Tibial artery (tissue), 4 donors: ENCODE measurements at regions not wholly inside any gene's neighbourhood (a gene's known extent, or its start where the extent isn't known, plus 50 kb on each side); places are given as distances from the start of the nearest gene placed in this dataset.

Source experiments
- DNase-seq, 2 donors: peaks; one replicate each; pipeline ENCODE4 v3.0.0-alpha.2; 2019
- H3K27ac ChIP-seq, 2 donors: fragments of 200-600 bp; sonication (generic) in 1 of 2; 1 replicate in 1 of 2; 2 replicates in 1 of 2; pipeline ENCODE4 v1.5.1; 2018 to 2019; ENCODE audit warnings: mild to moderate bottlenecking in 1 of 2
- H3K27me3 ChIP-seq, 2 donors: fragments of 200-600 bp; sonication (generic) in 1 of 2; one replicate each; pipeline versions ENCODE4 v1.5.1 to v1.6.0; 2016 to 2019
- H3K36me3 ChIP-seq, 3 donors: fragments of 200-600 bp; sonication (generic) in 2 of 3; one replicate each; pipeline ENCODE4 v1.5.1; 2016 to 2019; ENCODE audit warnings: mild to moderate bottlenecking in 2 of 3
- H3K4me1 ChIP-seq, 4 donors: fragments of 200-600 bp; sonication (generic) in 2 of 4; 1 replicate in 3 of 4; 2 replicates in 1 of 4; pipeline ENCODE4 v1.5.1; 2016 to 2019
- H3K4me3 ChIP-seq, 2 donors: fragments of 200-600 bp; sonication (generic) in 1 of 2; 1 replicate in 1 of 2; 2 replicates in 1 of 2; pipeline ENCODE4 v1.5.1; 2018 to 2019; ENCODE audit warnings: mild to moderate bottlenecking in 2 of 2
- H3K9me3 ChIP-seq, 3 donors: fragments of 200-600 bp; sonication (generic) in 1 of 3; one replicate each; pipeline ENCODE4 v1.5.1; 2016 to 2019
- intact Hi-C: fragments of 100-400 bp; cut with DNase I; formaldehyde crosslinking; loops from one replicate; pipeline ENCODE4 v1.15.0; 2023; ENCODE audit warnings: low total_unique reads
- TF ChIP-seq, protein P1 (sequence below), 2 experiments: fragments of 200-600 bp in 1 of 2; fragments of 450-650 bp in 1 of 2; IDR thresholded peaks; one replicate each; pipeline ENCODE4 v1.5.1; 2017 to 2019; ENCODE audit warnings: antibody characterized with exemption in 2 of 2, mild to moderate bottlenecking in 1 of 2, moderate library complexity in 1 of 2

DNA sequence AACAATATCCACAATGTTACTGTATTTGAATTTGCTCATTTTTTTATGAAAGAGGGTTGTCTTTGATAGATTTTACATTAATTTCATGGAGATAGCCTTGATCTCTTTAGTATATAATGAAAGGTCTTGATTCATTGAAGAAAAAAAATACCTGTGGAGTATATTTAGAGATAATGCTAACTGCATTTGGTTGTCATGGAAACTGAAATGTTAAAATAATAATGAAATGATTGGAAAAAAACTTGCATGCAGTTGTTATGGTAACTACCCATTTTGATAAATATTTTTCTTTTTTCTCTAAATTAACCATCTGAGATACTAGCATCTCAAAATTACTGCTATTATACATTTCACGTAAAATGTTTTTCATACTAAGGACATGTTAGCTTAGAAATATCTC is 712.7 kb upstream of the FAM98A start:
- H3K4me1 ChIP-seq = no peaks in the 10 kb centered on the region
- TF ChIP-seq, protein P1, sequence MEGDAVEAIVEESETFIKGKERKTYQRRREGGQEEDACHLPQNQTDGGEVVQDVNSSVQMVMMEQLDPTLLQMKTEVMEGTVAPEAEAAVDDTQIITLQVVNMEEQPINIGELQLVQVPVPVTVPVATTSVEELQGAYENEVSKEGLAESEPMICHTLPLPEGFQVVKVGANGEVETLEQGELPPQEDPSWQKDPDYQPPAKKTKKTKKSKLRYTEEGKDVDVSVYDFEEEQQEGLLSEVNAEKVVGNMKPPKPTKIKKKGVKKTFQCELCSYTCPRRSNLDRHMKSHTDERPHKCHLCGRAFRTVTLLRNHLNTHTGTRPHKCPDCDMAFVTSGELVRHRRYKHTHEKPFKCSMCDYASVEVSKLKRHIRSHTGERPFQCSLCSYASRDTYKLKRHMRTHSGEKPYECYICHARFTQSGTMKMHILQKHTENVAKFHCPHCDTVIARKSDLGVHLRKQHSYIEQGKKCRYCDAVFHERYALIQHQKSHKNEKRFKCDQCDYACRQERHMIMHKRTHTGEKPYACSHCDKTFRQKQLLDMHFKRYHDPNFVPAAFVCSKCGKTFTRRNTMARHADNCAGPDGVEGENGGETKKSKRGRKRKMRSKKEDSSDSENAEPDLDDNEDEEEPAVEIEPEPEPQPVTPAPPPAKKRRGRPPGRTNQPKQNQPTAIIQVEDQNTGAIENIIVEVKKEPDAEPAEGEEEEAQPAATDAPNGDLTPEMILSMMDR (IDR thresholded peaks at IDR 0.05) = no peak
- no peak overlapping the region for H3K27ac ChIP-seq
- DNase-seq = no peak
- H3K36me3 ChIP-seq = no peaks in the 10 kb centered on the region
- no peaks in the 10 kb centered on the region for H3K9me3 ChIP-seq
- no peak overlapping the region for H3K4me3 ChIP-seq
- intact Hi-C loops = no loop called here
- no peaks in the 10 kb centered on the region for H3K27me3 ChIP-seq

DNA sequence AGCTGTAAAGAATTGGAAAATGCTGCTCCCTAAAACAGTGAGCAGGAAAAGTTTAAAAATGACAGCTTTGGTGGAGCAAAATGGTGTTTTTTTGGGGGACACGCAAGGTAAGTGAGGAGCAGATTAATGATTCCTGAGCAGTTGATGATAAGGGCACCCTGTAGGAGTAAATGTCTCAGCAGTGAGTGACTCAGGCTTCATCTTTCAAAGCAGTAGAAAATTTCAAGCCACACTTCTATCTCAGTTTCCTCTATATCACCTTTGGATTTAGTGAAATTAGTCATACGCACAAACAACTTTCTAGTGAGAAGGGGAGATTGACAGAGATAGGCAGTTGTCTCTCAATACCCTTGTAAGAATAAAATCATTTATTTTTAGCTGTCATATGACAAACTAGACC is 709.0 kb upstream of the FAM98A start:
- DNase-seq = no peak
- Histone ChIP-seq H3K9me3 (no peaks in the 10 kb centered on the region), H3K27ac (no peak overlapping the region), H3K36me3 (no peaks in the 10 kb centered on the region), H3K4me3 (no peak overlapping the region), H3K4me1 (no peaks in the 10 kb centered on the region), H3K27me3 (no peaks in the 10 kb centered on the region)
- TF ChIP-seq, protein P1 (IDR thresholded peaks at IDR 0.05) = no peak
- intact Hi-C loops = no loop called here

DNA sequence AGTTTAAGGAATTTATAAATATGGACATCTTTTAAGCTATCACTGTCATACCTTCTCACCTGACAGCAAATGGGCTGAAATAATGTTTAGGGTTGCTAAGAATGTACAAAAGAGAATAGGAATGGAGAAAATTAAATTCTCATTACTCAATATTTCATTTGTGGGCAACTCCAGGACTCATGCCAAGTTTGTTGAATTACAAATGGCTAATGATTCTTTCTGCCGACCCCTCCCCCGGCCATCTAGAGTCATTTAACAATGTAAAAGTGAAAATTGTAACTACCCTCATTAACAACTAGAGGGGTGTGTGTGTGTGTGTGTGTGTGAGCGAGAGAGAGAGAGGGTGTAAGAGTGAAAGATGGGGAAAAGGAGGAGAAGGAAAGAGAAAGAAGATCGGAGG is 708.5 kb upstream of the FAM98A start:
- Histone ChIP-seq H3K36me3 (no peaks in the 10 kb centered on the region), H3K27ac (no peak overlapping the region), H3K9me3 (no peaks in the 10 kb centered on the region), H3K4me1 (no peaks in the 10 kb centered on the region), H3K27me3 (no peaks in the 10 kb centered on the region), H3K4me3 (no peak overlapping the region)
- DNase-seq = no peak
- intact Hi-C loops = no loop called here
- TF ChIP-seq, protein P1 (IDR thresholded peaks at IDR 0.05) = no peak

GRCh38 chr2:34306745-34307144 is 707.6 kb upstream of the FAM98A start:
- TF ChIP-seq, protein P1 (IDR thresholded peaks at IDR 0.05) = no peak
- no peak for DNase-seq
- intact Hi-C loops = no loop called here
- Histone ChIP-seq H3K9me3 (no peaks in the 10 kb centered on the region), H3K27me3 (no peaks in the 10 kb centered on the region), H3K27ac (no peak overlapping the region), H3K4me3 (no peak overlapping the region), H3K36me3 (no peaks in the 10 kb centered on the region), H3K4me1 (no peaks in the 10 kb centered on the region)

- H3K4me3 ChIP-seq = no peak overlapping the region
- H3K27me3 ChIP-seq = no peaks in the 10 kb centered on the region
- intact Hi-C loops = no loop called here
- no peak for DNase-seq
- H3K4me1 ChIP-seq = no peaks in the 10 kb centered on the region
- H3K27ac ChIP-seq = no peak overlapping the region
- no peaks in the 10 kb centered on the region for H3K9me3 ChIP-seq
- TF ChIP-seq, protein P1 (IDR thresholded peaks at IDR 0.05) = no peak
- H3K36me3 ChIP-seq = no peaks in the 10 kb centered on the region
Observed at GRCh38 chr2:34305587-34305986, 706.5 kb upstream of the FAM98A start.

GRCh38 chr2:34294961-34295360 is 695.9 kb upstream of the FAM98A start:
- Histone ChIP-seq H3K4me1 (no peaks in the 10 kb centered on the region), H3K4me3 (no peak overlapping the region), H3K36me3 (no peaks in the 10 kb centered on the region), H3K27ac (no peak overlapping the region), H3K27me3 (no peaks in the 10 kb centered on the region), H3K9me3 (no peaks in the 10 kb centered on the region)
- DNase-seq = no peak
- TF ChIP-seq, protein P1 (IDR thresholded peaks at IDR 0.05) = no peak
- intact Hi-C loops = no loop called here
